HG03159 (cell line): ENCODE measurements at regions not wholly inside any gene's neighbourhood (a gene's known extent, or its start where the extent isn't known, plus 50 kb on each side); places are given as distances from the start of the nearest gene placed in this dataset.
A peak's percentile ranks its signal among the peaks of the same experiment; 100 is the strongest.

ENCODE experiments used
- ATAC-seq: cut with Tn5 transposase; IDR thresholded peaks from one replicate; pipeline ENCODE4 v1.9.1; 2021; ENCODE audit warnings: mild to moderate bottlenecking, moderate library complexity; ENCODE audit not compliant: unreplicated experiment

GRCh38 chr7:156487811-156488533 is 152.6 kb upstream of the RNF32 start:
- no peak for ATAC-seq

- ATAC-seq = no peak
Observed at GRCh38 chr7:156480671-156481070, 159.9 kb upstream of the RNF32 start.

GRCh38 chr7:156479596-156479995 is 161.0 kb upstream of the RNF32 start:
- ATAC-seq = no peak

GRCh38 chr7:156478486-156478885 is 162.1 kb upstream of the RNF32 start:
- ATAC-seq = no peak

- no peak for ATAC-seq
Observed at GRCh38 chr7:156475666-156476065, 164.9 kb upstream of the RNF32 start.

- ATAC-seq = no peak
Observed at GRCh38 chr7:156475179-156475578, 165.4 kb upstream of the RNF32 start.

- ATAC-seq = no peak
Observed at GRCh38 chr7:156474241-156474743, 166.3 kb upstream of the RNF32 start.

- peak; percentile 55 for ATAC-seq
Observed at GRCh38 chr7:156473476-156474240, 166.9 kb upstream of the RNF32 start.

GRCh38 chr7:156472267-156472666 is 168.3 kb upstream of the RNF32 start:
- no peak for ATAC-seq

- no peak for ATAC-seq
Observed at GRCh38 chr7:156470399-156471320, 169.9 kb upstream of the RNF32 start.

GRCh38 chr7:156466955-156467625 is 173.5 kb upstream of the RNF32 start:
- ATAC-seq = no peak

GRCh38 chr7:156466272-156466671 is 174.3 kb upstream of the RNF32 start:
- ATAC-seq = no peak

GRCh38 chr7:156465186-156465585 is 175.4 kb upstream of the RNF32 start:
- ATAC-seq = no peak

- no peak for ATAC-seq
Observed at GRCh38 chr7:156464339-156464738, 176.2 kb upstream of the RNF32 start.

- no peak for ATAC-seq
Observed at GRCh38 chr7:156463280-156463679, 177.3 kb upstream of the RNF32 start.

GRCh38 chr7:156461881-156462665 is 178.5 kb upstream of the RNF32 start:
- no peak for ATAC-seq

GRCh38 chr7:156460858-156461627 is 179.5 kb upstream of the RNF32 start:
- ATAC-seq = no peak

GRCh38 chr7:156459582-156459981 is 181.0 kb upstream of the RNF32 start:
- ATAC-seq = no peak

GRCh38 chr7:156459067-156459466 is 181.5 kb upstream of the RNF32 start:
- ATAC-seq = no peak
